OCI-LY7 (cell line): ENCODE measurements at regions not wholly inside any gene's neighbourhood (a gene's known extent, or its start where the extent isn't known, plus 50 kb on each side); places are given as distances from the start of the nearest gene placed in this dataset.

Experiments used
- CTCF ChIP-seq: fragments of 200-600 bp; sonication (generic); conservative IDR thresholded peaks from 2 replicates; pipeline ENCODE4 v1.5.1; 2014; ENCODE audit warnings: mild to moderate bottlenecking, antibody characterized with exemption, low read length, moderate library complexity, mixed read lengths
- EZH2phosphoT487 ChIP-seq: fragments of 200-600 bp; sonication (generic); IDR thresholded peaks from 2 replicates; pipeline ENCODE4 v1.6.1; 2018; ENCODE audit warnings: low read depth, borderline replicate concordance, mild to moderate bottlenecking, mixed run types, antibody characterized with exemption, low read length, moderate library complexity, mixed read lengths

DNA sequence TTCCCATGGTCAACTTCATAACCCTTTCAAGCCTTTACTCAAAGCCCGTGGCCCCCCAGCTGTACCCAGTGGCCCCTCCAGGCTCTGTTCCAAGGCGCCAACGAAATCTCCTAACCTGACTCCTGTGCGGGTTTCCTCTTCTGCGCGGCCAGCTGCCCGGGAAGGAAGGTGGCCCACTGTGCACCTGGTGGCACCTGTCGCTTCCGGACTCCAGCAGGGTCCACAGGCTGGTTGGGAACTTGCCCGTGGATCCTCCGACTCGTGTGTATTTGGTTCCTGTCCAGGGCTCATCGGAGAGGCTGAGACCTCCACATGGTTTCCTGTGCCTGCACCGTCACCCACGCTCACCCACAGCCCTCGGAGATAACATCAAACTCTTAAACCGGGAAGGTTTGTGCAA lies 335.4 kb downstream of the BRD1 start:
- TF ChIP-seq CTCF (no peak), EZH2phosphoT487 (no peak)
